ENCODE measurements at regions not wholly inside any gene's neighbourhood (a gene's known extent, or its start where the extent isn't known, plus 50 kb on each side); places are given as distances from the start of the nearest gene placed in this dataset.

DNA sequence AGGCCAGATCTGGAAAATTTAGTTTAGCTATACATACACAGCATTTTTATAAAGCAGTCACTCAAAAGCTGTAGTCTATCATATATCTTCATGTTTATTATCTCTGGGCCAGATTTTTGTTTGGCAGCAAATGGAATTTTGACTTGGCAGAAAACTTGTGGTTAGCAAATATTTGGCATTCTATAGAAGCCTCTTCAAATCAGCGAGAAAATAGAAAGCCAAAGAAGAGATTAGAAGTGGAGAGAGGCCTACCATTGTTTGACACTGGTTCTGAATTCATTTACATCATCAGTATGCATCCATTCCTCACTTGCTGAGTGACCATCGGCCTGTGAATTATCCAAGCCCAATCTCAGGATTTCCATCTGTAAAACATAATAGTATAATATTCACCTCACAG is 1077.6 kb downstream of the GALC start:
- TF ChIP-seq, protein P1, sequence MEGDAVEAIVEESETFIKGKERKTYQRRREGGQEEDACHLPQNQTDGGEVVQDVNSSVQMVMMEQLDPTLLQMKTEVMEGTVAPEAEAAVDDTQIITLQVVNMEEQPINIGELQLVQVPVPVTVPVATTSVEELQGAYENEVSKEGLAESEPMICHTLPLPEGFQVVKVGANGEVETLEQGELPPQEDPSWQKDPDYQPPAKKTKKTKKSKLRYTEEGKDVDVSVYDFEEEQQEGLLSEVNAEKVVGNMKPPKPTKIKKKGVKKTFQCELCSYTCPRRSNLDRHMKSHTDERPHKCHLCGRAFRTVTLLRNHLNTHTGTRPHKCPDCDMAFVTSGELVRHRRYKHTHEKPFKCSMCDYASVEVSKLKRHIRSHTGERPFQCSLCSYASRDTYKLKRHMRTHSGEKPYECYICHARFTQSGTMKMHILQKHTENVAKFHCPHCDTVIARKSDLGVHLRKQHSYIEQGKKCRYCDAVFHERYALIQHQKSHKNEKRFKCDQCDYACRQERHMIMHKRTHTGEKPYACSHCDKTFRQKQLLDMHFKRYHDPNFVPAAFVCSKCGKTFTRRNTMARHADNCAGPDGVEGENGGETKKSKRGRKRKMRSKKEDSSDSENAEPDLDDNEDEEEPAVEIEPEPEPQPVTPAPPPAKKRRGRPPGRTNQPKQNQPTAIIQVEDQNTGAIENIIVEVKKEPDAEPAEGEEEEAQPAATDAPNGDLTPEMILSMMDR (IDR thresholded peaks at IDR 0.05; ENCODE audit: low read length): no peak
- TF ChIP-seq EZH2 (optimal IDR thresholded peaks at IDR 0.05; ENCODE audit: low read depth, low read length) (no peak), EZH2phosphoT487 (IDR thresholded peaks at IDR 0.05; ENCODE audit: low read length) (no peak)
